SW480 (cell line): ENCODE measurements at regions not wholly inside any gene's neighbourhood (a gene's known extent, or its start where the extent isn't known, plus 50 kb on each side); places are given as distances from the start of the nearest gene placed in this dataset.

Experiments used
- DNase-seq: peaks from one replicate; pipeline ENCODE4 v3.0.0-alpha.2; 2016; ENCODE audit warnings: low spot score

- DNase-seq = no peak
These were observed 243.1 kb upstream of the ADGRB3 start for GRCh38 chr6:68391953-68392352.

DNA sequence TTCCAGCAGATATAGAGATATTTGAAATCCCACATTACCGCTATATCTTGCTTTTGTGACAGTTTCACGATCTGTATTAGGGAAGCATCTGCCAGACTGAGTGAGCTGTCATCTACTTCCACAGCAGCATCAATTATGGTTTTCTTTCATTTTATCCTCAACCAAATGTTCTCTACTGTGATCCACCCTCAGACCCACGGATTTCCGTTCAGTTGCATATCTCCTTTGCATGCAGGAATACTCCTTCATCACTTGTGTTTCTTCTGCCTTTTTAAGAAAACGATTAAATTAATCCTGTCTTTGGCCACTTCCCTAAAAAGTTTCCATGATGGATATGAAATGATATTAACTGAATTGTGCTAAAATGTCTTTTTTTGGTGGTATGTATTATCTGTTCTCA is 262.1 kb upstream of the ADGRB3 start:
- no peak for DNase-seq

DNA sequence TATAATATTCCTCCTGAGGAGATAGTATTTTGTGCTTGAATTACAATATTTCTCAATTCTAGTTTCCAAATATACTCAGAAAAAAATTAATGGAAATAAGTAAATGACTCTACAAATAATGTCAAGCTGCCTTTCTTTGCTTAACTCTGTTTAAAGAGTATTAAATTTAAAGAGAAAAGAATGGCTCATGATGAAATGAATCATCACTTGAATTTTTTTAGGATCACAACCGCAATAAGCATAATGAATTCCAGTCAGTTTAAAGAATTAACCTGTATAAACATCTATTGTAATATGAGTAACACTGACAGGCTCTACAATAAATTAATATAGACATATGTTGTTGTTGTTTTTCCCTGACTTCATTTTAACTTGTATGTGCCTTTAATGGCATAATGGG is 266.2 kb upstream of the ADGRB3 start:
- DNase-seq = no peak

DNA sequence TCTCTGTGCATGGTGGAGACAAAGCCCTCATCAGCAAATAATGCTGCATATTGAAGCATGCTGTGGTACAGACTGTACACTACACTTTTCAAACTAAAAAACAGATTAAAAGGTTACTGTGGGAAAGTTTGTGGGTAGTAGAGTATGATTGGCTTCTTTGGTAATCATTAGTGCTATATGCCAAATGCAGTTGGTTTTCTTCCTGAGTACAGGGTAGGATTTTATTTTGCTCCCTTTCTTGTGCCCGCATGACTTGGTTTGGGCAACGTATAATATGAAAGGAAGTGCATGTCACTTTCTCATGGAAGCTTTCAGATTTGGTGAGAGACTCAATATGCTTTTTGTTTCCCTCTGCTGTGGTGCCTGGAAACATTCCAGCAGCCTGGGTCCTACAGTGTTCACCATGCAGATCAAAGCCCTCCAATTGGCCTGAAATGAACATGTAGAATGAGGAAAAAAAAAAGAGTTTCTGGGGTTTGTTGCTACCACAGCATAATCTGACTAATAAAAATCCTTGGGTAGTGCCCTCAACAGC is 270.7 kb upstream of the ADGRB3 start:
- no peak for DNase-seq

- DNase-seq = peak; percentile 32
These were observed 291.2 kb upstream of the ADGRB3 start for GRCh38 chr6:68343901-68344300.

- no peak for DNase-seq
These were observed 292.8 kb upstream of the ADGRB3 start for GRCh38 chr6:68342286-68342685.

DNA sequence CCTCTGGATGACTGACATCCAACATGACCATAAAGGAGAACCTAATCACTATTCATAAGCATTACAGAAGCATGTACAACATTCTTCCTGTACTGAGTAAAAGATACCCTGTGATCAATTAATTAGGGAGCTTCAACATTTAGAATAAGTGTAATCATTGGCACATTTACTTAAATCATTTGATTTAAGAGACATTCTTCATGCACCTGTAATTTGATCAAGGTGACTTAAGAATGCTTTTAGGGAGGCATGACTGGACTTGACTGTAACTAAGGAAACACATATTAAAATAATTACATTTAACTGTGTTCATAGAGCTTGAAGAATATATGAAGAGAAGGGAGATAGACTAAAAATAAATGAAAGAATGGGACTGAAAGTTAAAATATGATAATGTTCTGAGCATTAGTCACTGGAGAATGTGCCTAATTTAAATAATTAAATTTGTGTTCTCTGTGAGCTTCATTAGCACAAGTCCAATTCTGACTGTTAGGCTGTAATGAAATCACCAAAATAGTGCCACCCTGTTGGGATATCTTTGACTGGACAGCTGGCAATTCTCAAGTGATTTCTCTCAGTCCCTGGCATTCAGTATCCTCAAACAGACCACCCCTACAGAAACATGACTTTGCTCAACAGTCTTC is 295.5 kb upstream of the ADGRB3 start:
- no peak for DNase-seq

DNA sequence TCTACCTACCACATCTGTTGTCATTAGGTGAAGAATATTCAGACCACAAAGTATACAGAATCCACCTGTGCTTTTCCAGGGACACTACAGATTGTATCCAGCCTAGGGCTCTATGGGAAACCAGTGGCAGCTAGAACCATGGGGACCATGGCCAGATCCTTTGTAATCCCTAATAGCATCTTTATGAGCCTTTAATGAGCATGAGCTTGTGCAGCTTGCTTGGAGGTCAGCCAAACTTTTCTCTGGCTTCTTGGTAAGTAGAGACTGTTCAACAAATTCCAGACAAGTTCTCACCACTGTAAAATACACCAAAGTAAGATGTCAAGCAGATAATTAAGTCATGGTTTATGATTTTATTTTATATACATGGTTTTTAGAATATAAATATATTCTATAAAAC is 301.6 kb upstream of the ADGRB3 start:
- DNase-seq = no peak

DNA sequence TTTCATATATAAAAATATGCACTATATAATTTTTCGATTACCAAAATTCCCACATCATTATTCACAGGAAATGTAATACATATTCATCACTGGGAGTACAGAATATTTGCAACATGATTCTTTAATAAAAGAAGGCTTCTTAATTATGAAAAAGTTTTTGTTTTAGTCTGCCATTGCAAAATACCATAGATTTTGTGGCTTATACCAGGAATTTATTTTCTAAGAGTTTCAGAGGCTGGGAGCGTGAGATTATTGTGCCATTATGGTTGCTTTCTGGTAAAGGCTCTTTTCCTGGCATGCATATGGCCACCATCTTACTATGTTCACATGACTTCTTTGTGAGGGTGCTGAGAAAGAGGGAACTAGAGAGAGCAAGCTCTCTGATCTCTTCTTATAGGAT is 306.9 kb upstream of the ADGRB3 start:
- no peak for DNase-seq

DNA sequence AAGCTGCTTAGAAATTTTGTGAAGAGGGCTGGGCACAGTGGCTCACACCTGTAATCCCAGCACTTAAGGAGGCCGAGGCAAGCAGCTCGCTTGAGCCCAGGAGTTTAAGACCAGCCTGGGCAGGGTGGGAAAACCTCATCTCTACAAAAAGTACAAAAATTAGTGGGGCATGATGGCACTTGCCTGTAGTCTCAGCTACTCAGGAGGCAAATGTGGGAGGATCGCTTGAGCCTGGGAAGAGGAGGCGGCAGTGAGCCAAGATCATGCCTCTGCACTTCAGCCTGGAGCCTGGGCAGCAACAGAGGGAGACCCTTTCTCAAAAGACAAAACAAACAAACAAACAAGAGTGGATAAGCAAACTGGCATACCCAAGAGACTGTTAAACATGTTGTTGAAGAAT is 308.3 kb upstream of the ADGRB3 start:
- DNase-seq = no peak

DNA sequence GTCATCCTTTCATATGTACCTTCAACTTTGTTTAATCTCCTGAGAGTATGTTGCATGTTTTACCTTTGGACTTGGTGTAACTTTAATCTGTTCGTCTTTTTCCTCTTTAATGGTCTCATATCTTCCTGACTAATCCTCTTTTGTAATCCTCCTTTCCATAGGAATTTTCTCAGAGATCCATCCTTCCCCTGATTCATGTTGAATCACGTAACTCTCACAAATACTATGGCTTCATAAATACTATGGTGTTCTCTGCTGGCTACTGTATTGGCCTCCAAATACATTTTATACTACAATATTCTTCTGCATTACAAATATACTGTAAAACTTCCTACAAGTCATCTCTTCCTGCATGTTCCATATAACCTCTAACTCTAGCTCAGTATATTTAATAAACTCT is 317.7 kb upstream of the ADGRB3 start:
- no peak for DNase-seq

DNA sequence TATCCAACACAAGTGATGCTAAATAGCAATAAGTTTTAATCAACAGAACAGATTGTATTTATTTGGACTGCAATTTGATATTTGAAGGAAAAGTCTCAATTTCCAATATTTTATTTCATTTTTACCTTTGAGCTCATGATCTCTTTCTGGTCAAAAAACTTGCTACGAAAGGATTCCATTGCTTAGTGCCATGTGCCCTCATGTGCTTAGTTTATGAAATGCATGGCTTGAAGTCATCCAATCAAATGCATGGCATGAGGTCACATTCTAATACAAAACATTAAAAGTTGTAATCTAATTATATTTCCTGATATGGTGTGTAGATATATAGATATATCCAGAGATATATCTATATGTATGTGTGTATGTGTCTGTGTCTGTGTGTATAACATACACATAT is 321.2 kb upstream of the ADGRB3 start:
- DNase-seq = no peak

DNA sequence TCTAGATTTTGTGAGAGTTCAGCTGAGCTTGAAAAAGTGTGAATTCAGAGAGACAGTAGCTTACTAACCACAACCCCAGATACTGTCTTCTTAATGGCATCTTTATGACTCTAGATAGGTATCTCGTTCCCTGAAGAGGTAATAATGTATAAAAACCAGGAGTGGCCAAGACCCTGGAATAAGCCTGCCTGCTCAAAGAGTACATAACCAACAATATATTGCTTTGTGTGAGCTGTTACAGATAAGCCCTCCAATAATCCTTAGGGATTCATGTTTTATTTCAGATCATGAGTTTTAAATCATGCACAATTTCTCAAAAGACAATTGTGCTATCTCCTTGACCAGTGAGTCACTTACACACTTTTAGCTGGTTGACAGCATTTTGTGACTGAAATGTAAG is 327.8 kb upstream of the ADGRB3 start:
- no peak for DNase-seq

DNA sequence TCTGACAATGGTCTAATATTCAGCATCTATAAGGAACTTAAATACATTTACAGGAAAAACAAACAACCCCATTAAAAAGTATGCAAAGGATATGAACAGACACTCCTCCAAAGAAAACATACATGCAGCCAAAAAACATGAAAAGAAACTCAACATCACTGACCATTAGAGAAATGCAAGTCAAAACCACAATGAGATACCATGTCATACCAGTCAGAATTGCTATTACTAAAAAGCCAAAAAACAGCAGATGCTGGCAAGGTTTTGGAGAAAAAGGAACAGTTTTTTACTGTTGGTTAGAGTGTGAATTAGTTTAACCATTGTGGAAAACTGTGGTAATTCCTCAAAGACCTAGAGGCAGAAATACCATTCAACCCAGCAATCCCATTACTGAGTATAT is 339.0 kb upstream of the ADGRB3 start:
- DNase-seq = no peak

DNA sequence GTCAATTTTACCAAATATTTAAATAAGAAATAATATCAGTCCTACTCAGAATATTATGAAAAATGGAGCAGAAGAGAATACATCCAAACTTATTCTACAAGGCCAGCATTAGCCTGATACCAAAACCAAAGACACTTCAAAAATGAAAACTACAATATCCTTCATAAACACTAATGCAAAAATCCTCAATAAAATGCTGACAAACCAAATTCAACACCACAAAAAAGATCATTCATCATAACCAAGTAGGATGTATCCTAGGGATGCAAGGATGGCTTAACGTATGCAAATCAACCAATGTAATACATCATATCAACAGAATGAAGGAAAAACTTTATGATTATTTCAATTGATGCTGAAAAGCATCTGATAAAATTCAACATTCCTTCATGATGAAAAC is 352.4 kb upstream of the ADGRB3 start:
- no peak for DNase-seq

- no peak for DNase-seq
These were observed 355.1 kb upstream of the ADGRB3 start for GRCh38 chr6:68279793-68280557.

DNA sequence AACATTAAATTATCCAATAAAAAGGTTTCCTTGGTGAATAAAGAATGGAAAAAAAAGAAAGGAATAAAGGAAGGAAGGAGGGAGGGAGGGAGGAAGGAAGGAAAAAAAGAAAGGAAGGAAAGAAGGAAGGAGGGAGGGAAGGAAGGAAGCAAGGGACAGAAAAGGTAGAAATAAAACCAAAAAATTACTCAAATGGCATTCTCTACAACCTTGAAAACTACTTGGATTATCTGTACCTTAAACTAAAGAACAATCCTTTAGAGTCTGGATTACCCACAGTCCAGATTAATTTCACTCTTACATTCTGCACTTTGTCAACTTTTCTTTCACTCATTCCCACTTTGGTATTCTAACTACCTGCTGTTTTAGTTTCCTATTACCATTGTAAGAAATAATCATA is 361.8 kb upstream of the ADGRB3 start:
- no peak for DNase-seq

GRCh38 chr6:68256391-68256790 is 378.7 kb upstream of the ADGRB3 start:
- DNase-seq = no peak

GRCh38 chr6:68252632-68253031 is 382.4 kb upstream of the ADGRB3 start:
- no peak for DNase-seq

- no peak for DNase-seq
These were observed 387.3 kb upstream of the ADGRB3 start for GRCh38 chr6:68247782-68248181.

GRCh38 chr6:68240726-68241125 is 394.4 kb upstream of the ADGRB3 start:
- no peak for DNase-seq

DNA sequence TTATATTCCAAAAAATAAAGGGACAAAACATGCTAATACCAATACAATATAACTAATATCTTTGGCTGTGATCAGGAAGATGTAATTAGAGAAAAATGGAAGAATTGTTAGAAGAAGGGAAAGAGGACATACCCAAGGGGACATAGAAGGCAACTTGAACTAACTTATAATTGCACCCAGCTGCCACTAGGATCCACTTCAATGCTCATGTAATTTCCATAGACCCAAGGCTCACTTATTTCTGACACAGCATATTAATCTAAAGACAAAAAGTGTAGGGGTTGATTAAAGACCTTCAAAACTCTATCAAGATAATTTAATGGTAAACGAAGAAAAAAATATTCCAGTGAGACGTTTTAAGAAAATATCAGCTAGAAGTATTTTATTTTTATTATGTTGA is 396.0 kb upstream of the ADGRB3 start:
- DNase-seq = no peak

- DNase-seq = no peak
These were observed 396.9 kb upstream of the ADGRB3 start for GRCh38 chr6:68238097-68238601.

- DNase-seq = no peak
These were observed 397.9 kb upstream of the ADGRB3 start for GRCh38 chr6:68237205-68237604.
